A673 (cell line): ENCODE measurements at regions not wholly inside any gene's neighbourhood (a gene's known extent, or its start where the extent isn't known, plus 50 kb on each side); places are given as distances from the start of the nearest gene placed in this dataset.
"Not testable (repeated sequence)": the region's sequence is repeated elsewhere in the genome, so short reads cannot be mapped to it uniquely, and the experiment has no call there.

Experiments used
- BruUV-seq: library from RNA; stranded (reverse); fragments of 400-500 nt; replicated peaks from 2 replicates; lab custom pipeline; 2021; lab: Mats Ljungman, UMichigan
- CTCF ChIA-PET: fragments of 300-600 bp; sonication (Branson Sonifier 250); formaldehyde crosslinking; loops from one replicate; lab custom pipeline; 2022; ENCODE audit warnings: antibody characterized with exemption; lab: Charles Lee
- POLR2A ChIA-PET: fragments of 300-600 bp; sonication (Branson Sonifier 250); formaldehyde crosslinking; loops from one replicate; lab custom pipeline; 2022; ENCODE audit warnings: antibody characterized with exemption; ENCODE audit not compliant: low non-redundant PET; lab: Charles Lee
- DNase-seq: peaks from one replicate; pipeline ENCODE4 v3.0.0-alpha.2; 2015; ENCODE audit warnings: low spot score
- H3K27ac ChIP-seq: fragments of 200-600 bp; sonication (generic); 2 replicates; pipeline ENCODE4 v1.5.1; 2016; ENCODE audit warnings: mixed run types, low read depth, mild to moderate bottlenecking, mixed read lengths, antibody characterized with exemption, low read length; ENCODE audit not compliant: poor library complexity, severe bottlenecking
- H3K27me3 ChIP-seq: fragments of 200-600 bp; sonication (generic); replicated peaks from 2 replicates; pipeline ENCODE4 v1.6.1; 2017; ENCODE audit warnings: mixed run types, low read depth, mild to moderate bottlenecking, mixed read lengths, antibody characterized with exemption, low read length; ENCODE audit not compliant: insufficient read depth, poor library complexity
- H3K36me3 ChIP-seq: fragments of 200-600 bp; sonication (generic); 2 replicates; pipeline ENCODE4 v1.6.1; 2016; ENCODE audit warnings: mixed run types, mild to moderate bottlenecking, mixed read lengths, antibody characterized with exemption, low read length; ENCODE audit not compliant: insufficient read depth, poor library complexity, severe bottlenecking
- H3K4me1 ChIP-seq: fragments of 200-600 bp; sonication (generic); 2 replicates; pipeline ENCODE4 v1.6.1; 2017; ENCODE audit warnings: mixed run types, mild to moderate bottlenecking, mixed read lengths, antibody characterized with exemption, low read length; ENCODE audit not compliant: insufficient read depth, poor library complexity, severe bottlenecking
- H3K4me3 ChIP-seq: fragments of 200-600 bp; sonication (generic); 2 replicates; pipeline ENCODE4 v1.5.1; 2016; ENCODE audit warnings: low read depth, mixed run types, mild to moderate bottlenecking, mixed read lengths, low read length; ENCODE audit not compliant: poor library complexity, severe bottlenecking
- H3K9me3 ChIP-seq: fragments of 200-600 bp; sonication (generic); 2 replicates; pipeline ENCODE4 v1.6.1; 2016; ENCODE audit warnings: mixed run types, low read depth, mild to moderate bottlenecking, mixed read lengths, antibody characterized with exemption, low read length; ENCODE audit not compliant: poor library complexity, severe bottlenecking
- EZH2 ChIP-seq: fragments of 200-600 bp; sonication (generic); IDR thresholded peaks from 2 replicates; pipeline ENCODE4 v1.6.1; 2017; ENCODE audit warnings: borderline replicate concordance, low read depth, mild to moderate bottlenecking, mixed read lengths, antibody characterized with exemption, low read length; ENCODE audit not compliant: poor library complexity, severe bottlenecking
- intact Hi-C: fragments of 100-400 bp; cut with micrococcal nuclease; formaldehyde crosslinking; loops from one replicate; pipeline ENCODE4 v1.10.0; 2022; ENCODE audit not compliant: unreplicated experiment
- TF ChIP-seq, protein P1 (sequence below): fragments of 300-800, 200-600 bp; sonication (generic); conservative IDR thresholded peaks from 2 replicates; pipeline ENCODE4 v1.5.1; 2017; ENCODE audit warnings: low read depth, mild to moderate bottlenecking, antibody characterized with exemption, low read length, moderate library complexity, mixed read lengths

DNA sequence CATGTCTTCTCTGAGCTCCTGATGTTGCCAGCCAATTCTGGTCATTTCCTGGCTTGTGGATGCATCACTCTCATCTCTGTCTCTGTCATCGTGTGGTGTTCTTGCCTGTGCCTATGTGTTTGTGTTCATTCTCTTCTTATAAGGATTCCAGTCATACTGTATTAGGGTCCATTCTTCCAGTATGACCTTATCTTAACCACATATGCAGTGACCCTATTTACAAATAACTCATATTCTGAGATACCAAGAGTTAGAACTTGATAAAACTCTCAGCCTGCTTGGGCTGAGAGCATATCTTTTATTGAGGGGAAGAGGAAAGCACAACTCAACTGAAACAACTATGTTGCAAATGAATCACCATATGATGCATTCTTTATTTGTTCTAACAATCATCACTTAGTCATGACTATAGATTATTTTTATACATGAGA is 189.0 kb upstream of the ANXA10 start:
- H3K36me3 ChIP-seq, result no peaks in the 10 kb centered on the region
- H3K9me3 ChIP-seq, result no peaks in the 10 kb centered on the region
- DNase-seq, result no peak
- H3K27me3 ChIP-seq, result peaks cover 4% of the 10 kb centered on the region
- POLR2A ChIA-PET, result no interaction called here
- H3K4me3 ChIP-seq, result no peak overlapping the region
- CTCF ChIA-PET, result no interaction called here
- no peak overlapping the region for H3K27ac ChIP-seq
- intact Hi-C loops, result no loop called here
- BruUV-seq, result no TSS peak
- no peak for TF ChIP-seq EZH2
- TF ChIP-seq, protein P1, sequence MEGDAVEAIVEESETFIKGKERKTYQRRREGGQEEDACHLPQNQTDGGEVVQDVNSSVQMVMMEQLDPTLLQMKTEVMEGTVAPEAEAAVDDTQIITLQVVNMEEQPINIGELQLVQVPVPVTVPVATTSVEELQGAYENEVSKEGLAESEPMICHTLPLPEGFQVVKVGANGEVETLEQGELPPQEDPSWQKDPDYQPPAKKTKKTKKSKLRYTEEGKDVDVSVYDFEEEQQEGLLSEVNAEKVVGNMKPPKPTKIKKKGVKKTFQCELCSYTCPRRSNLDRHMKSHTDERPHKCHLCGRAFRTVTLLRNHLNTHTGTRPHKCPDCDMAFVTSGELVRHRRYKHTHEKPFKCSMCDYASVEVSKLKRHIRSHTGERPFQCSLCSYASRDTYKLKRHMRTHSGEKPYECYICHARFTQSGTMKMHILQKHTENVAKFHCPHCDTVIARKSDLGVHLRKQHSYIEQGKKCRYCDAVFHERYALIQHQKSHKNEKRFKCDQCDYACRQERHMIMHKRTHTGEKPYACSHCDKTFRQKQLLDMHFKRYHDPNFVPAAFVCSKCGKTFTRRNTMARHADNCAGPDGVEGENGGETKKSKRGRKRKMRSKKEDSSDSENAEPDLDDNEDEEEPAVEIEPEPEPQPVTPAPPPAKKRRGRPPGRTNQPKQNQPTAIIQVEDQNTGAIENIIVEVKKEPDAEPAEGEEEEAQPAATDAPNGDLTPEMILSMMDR, result no peak
- no peaks in the 10 kb centered on the region for H3K4me1 ChIP-seq

DNA sequence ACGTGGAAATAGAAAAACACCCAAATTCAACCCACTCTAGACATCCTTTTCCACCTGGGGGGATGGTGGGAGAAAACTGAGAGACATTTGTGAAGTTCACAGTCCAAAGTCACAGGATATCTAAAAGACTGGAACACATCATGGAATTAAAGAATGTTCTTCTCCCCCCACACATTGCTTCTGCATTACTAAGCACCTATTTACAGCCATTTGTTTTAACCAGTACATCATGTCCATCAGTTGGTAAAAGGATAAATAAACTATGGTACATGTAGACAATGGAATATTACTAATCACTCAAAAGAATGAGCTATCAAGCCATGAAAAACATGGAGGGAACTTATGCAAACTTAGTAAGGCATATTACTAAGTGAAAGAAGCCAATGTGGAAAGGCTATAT is 185.5 kb upstream of the ANXA10 start:
- no peaks in the 10 kb centered on the region for H3K27me3 ChIP-seq
- no peak for DNase-seq
- ChIA-PET POLR2A (no interaction called here), CTCF (no interaction called here)
- intact Hi-C loops, result no loop called here
- no peaks in the 10 kb centered on the region for H3K9me3 ChIP-seq
- H3K36me3 ChIP-seq, result no peaks in the 10 kb centered on the region
- no TSS peak for BruUV-seq
- TF ChIP-seq, protein P1, result no peak
- TF ChIP-seq EZH2, result no peak
- no peak overlapping the region for H3K27ac ChIP-seq
- H3K4me3 ChIP-seq, result no peak overlapping the region
- no peaks in the 10 kb centered on the region for H3K4me1 ChIP-seq

DNA sequence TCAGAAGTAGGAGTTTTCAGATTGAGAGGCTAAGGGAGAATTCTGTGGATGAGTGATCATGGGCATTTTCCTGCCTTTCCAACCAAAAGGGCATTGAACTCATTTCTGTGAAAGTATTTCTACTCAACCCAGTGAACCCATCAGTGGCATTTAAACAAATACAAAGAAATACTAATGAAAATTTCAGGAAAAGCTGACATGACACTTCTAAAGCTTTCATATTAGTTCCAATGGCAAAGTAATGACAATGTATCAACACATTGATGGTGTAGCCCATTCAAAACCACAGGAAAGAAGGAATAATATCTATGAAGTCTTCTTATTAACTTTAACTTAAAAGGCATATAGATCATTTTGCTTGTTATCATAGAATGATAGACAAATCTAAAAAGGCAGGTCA is 183.5 kb upstream of the ANXA10 start:
- H3K36me3 ChIP-seq, result no peaks in the 10 kb centered on the region
- H3K27me3 ChIP-seq, result no peaks in the 10 kb centered on the region
- no peak for TF ChIP-seq EZH2
- TF ChIP-seq, protein P1, result no peak
- CTCF ChIA-PET, result no interaction called here
- no peak for DNase-seq
- no TSS peak for BruUV-seq
- no peaks in the 10 kb centered on the region for H3K9me3 ChIP-seq
- H3K4me1 ChIP-seq, result no peaks in the 10 kb centered on the region
- POLR2A ChIA-PET, result no interaction called here
- intact Hi-C loops, result no loop called here
- H3K27ac ChIP-seq, result no peak overlapping the region
- H3K4me3 ChIP-seq, result no peak overlapping the region

DNA sequence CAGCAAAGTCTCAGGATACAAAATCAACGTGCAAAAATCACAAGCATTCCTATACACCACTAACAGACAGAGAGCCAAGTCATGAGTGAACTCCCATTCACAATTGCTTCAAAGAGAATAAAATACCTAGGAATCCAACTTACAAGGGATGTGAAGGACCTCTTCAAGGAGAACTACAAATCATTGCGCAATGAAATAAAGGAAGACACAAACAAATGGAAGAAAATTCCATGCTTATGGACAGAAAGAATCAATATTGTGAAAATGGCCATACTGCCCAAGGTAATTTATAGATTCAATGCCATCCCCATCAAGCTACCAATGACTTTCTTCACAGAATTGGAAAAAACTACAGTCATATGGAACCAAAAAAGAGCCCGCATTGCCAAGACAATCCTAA is 179.8 kb upstream of the ANXA10 start:
- H3K27ac ChIP-seq, H3K4me1 ChIP-seq, DNase-seq, POLR2A ChIA-PET, intact Hi-C loops, H3K9me3 ChIP-seq, CTCF ChIA-PET, H3K4me3 ChIP-seq, H3K36me3 ChIP-seq, H3K27me3 ChIP-seq, BruUV-seq: not testable (repeated sequence)
